Tibial nerve (tissue), 4 donors: ENCODE measurements at regions not wholly inside any gene's neighbourhood (a gene's known extent, or its start where the extent isn't known, plus 50 kb on each side); places are given as distances from the start of the nearest gene placed in this dataset.

Experiments used
- DNase-seq, 2 donors: peaks; one replicate each; pipeline ENCODE4 v3.0.0-alpha.2; 2019; ENCODE audit warnings: low spot score in 2 of 2
- H3K27ac ChIP-seq, 4 donors: fragments of 200-600 bp; sonication (generic) in 3 of 4; one replicate each; pipeline ENCODE4 v1.5.1; 2017 to 2019; ENCODE audit warnings: mild to moderate bottlenecking in 1 of 4
- H3K27me3 ChIP-seq, 2 donors: fragments of 200-600 bp; sonication (generic) in 1 of 2; one replicate each; pipeline versions ENCODE4 v1.5.1 to v1.6.0; 2017 to 2019
- H3K36me3 ChIP-seq, 3 donors: fragments of 200-600 bp; sonication (generic); one replicate each; pipeline ENCODE4 v1.5.1; 2018 to 2019
- H3K4me1 ChIP-seq, 4 donors: fragments of 200-600 bp; sonication (generic) in 3 of 4; one replicate each; pipeline ENCODE4 v1.5.1; 2017 to 2019
- H3K4me3 ChIP-seq, 4 donors: fragments of 200-600 bp; sonication (generic) in 3 of 4; one replicate each; pipeline ENCODE4 v1.5.1; 2017 to 2019; ENCODE audit warnings: mild to moderate bottlenecking in 1 of 4, moderate library complexity in 1 of 4
- H3K9me3 ChIP-seq, 4 donors: fragments of 200-600 bp; sonication (generic) in 3 of 4; one replicate each; pipeline ENCODE4 v1.5.1; 2017 to 2019
- EP300 ChIP-seq, 2 donors: sonication (generic); formaldehyde crosslinking; IDR thresholded peaks; one replicate each; pipeline ENCODE4 v1.6.1; 2017; ENCODE audit warnings: antibody characterized with exemption in 2 of 2, mild to moderate bottlenecking in 1 of 2
- POLR2A ChIP-seq, 2 donors: fragments of 450-650 bp; IDR thresholded peaks; one replicate each; pipeline ENCODE4 v1.6.1; 2017; ENCODE audit warnings: antibody characterized with exemption in 2 of 2, mild to moderate bottlenecking in 2 of 2, moderate library complexity in 2 of 2
- WGBS, 2 donors: methylation state at CpG; one replicate each; pipeline ENCODE4 v1.1.5; 2018; 5-methylcytosine and 5-hydroxymethylcytosine counted together
- TF ChIP-seq, protein P1 (sequence below), 5 experiments: fragments of 200-600 bp in 3 of 5; fragments of 450-650 bp in 2 of 5; sonication (generic) in 3 of 5; IDR thresholded peaks; one replicate each; pipeline ENCODE4 v1.5.1; 2016 to 2019; ENCODE audit warnings: antibody characterized with exemption in 5 of 5, mild to moderate bottlenecking in 3 of 5, moderate library complexity in 2 of 5

DNA sequence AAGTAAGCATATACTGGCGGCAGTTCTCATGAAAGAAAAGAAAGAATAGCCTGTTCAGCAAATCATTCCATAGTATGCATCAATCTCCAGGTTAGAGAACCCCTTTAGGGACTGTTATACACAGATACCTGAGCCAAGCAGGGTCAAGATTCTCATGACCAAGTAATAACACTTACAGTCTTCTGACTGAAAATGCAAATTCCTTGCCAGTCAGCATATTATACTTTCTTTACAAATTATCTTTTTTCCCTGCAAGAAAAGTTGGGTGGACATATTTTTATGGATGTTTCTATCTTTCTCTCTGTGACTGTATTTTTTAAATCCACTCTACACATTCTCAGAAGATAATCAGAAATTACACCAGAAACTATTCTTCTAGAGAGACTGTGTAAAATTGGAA lies 120.4 kb upstream of the COL5A2 start:
- H3K4me1 ChIP-seq: no peaks in the 10 kb centered on the region
- H3K27ac ChIP-seq: no peak overlapping the region
- H3K4me3 ChIP-seq: no peak overlapping the region
- H3K27me3 ChIP-seq: no peaks in the 10 kb centered on the region
- H3K9me3 ChIP-seq: no peaks in the 10 kb centered on the region
- no peak for DNase-seq
- WGBS, 2 donors: 42 to 74% methylated on average over 1 of the region's 1 CpG
- TF ChIP-seq EP300 (IDR thresholded peaks at IDR 0.05) (no peak), POLR2A (IDR thresholded peaks at IDR 0.05) (no peak)
- TF ChIP-seq, protein P1, sequence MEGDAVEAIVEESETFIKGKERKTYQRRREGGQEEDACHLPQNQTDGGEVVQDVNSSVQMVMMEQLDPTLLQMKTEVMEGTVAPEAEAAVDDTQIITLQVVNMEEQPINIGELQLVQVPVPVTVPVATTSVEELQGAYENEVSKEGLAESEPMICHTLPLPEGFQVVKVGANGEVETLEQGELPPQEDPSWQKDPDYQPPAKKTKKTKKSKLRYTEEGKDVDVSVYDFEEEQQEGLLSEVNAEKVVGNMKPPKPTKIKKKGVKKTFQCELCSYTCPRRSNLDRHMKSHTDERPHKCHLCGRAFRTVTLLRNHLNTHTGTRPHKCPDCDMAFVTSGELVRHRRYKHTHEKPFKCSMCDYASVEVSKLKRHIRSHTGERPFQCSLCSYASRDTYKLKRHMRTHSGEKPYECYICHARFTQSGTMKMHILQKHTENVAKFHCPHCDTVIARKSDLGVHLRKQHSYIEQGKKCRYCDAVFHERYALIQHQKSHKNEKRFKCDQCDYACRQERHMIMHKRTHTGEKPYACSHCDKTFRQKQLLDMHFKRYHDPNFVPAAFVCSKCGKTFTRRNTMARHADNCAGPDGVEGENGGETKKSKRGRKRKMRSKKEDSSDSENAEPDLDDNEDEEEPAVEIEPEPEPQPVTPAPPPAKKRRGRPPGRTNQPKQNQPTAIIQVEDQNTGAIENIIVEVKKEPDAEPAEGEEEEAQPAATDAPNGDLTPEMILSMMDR (IDR thresholded peaks at IDR 0.05): no peak
- no peaks in the 10 kb centered on the region for H3K36me3 ChIP-seq

DNA sequence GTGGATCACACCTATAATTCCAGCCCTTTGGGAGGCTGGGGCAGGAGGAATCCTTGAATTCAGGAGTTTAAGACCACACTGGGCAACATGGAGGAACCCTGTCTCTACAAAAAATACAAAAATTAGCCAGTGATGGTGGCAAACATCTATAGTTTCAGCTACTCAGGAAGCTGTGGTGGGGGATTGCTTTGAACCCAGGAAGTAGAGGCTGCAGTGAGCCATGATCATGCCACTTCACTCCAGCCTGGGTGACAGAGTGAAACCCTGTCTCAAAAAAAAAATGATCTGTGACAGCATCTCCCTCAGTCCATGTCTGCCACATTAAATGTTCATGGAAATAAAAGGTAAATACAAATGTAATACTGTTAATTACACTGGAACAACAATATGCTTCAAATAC lies 121.4 kb upstream of the COL5A2 start:
- H3K27me3 ChIP-seq: no peaks in the 10 kb centered on the region
- no peak overlapping the region for H3K27ac ChIP-seq
- no peak overlapping the region for H3K4me3 ChIP-seq
- TF ChIP-seq EP300 (IDR thresholded peaks at IDR 0.05) (no peak), POLR2A (IDR thresholded peaks at IDR 0.05) (no peak)
- TF ChIP-seq, protein P1 (IDR thresholded peaks at IDR 0.05): no peak
- no peak for DNase-seq
- no peaks in the 10 kb centered on the region for H3K9me3 ChIP-seq
- H3K4me1 ChIP-seq: no peaks in the 10 kb centered on the region
- H3K36me3 ChIP-seq: no peaks in the 10 kb centered on the region

DNA sequence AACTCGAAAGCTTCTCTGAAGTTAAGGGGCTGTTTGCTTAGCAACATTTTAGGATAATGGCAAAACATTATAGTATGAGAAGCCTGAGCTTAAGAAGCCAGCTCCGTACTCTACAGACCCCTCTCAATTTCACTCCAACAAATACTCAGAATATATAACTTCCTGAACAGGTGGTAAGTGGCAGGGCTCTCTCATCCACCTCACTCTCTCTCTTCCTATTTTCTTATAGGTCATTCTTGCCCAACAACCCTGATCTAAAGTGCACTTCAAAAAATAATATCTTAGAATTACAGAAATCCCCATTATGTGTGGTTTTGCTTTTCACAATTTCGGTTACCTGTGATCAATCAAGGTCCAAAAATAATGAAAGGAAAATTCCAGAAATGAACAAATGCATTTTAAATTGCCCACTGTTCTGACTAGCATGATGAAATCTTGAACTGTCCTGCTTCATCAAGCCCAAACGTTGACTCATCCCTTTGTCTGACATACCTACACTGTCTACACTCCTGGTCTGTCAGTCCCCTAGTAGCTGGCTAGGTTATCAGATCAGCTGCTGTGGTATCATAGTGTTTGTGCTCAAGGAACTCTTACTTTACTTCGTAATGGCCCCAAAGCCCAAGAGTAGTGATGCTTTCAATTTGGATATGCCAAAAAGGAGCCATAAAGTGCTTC lies 122.8 kb upstream of the COL5A2 start:
- no peak overlapping the region for H3K4me3 ChIP-seq
- no peaks in the 10 kb centered on the region for H3K4me1 ChIP-seq
- WGBS, 2 donors: 87 to 93% methylated on average over 5 of the region's 5 CpGs
- TF ChIP-seq POLR2A (IDR thresholded peaks at IDR 0.05): no peak
- TF ChIP-seq EP300 (IDR thresholded peaks at IDR 0.05): no peak
- TF ChIP-seq, protein P1 (IDR thresholded peaks at IDR 0.05): no peak
- no peaks in the 10 kb centered on the region for H3K27me3 ChIP-seq
- no peaks in the 10 kb centered on the region for H3K36me3 ChIP-seq
- no peaks in the 10 kb centered on the region for H3K9me3 ChIP-seq
- no peak overlapping the region for H3K27ac ChIP-seq
- DNase-seq: no peak

DNA sequence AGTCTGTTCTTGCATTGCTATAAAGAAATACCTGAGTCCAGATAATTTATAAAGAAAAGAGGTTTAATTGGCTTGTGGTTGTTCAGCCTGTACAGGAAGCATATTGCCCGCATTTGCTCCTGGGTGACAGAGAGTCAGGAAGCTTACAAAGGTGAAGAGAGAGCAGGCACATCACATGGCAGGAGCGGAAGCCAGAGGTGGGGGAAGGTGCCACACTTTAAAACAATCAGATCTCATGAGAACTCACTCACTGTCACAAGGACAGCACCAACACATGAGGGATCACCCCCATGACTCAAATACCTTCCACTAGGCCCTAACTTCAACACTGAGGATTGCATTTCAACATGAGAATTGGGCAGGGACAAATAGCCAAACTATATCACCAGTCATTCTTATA lies 124.8 kb upstream of the COL5A2 start:
- H3K4me3 ChIP-seq: no peak overlapping the region
- 91 to 95% methylated on average over 2 of the region's 2 CpGs for WGBS, 2 donors
- H3K9me3 ChIP-seq: no peaks in the 10 kb centered on the region
- H3K36me3 ChIP-seq: no peaks in the 10 kb centered on the region
- no peaks in the 10 kb centered on the region for H3K4me1 ChIP-seq
- H3K27me3 ChIP-seq: no peaks in the 10 kb centered on the region
- no peak for TF ChIP-seq EP300 (IDR thresholded peaks at IDR 0.05)
- TF ChIP-seq, protein P1 (IDR thresholded peaks at IDR 0.05): no peak
- no peak for TF ChIP-seq POLR2A (IDR thresholded peaks at IDR 0.05)
- DNase-seq: no peak
- H3K27ac ChIP-seq: no peak overlapping the region

DNA sequence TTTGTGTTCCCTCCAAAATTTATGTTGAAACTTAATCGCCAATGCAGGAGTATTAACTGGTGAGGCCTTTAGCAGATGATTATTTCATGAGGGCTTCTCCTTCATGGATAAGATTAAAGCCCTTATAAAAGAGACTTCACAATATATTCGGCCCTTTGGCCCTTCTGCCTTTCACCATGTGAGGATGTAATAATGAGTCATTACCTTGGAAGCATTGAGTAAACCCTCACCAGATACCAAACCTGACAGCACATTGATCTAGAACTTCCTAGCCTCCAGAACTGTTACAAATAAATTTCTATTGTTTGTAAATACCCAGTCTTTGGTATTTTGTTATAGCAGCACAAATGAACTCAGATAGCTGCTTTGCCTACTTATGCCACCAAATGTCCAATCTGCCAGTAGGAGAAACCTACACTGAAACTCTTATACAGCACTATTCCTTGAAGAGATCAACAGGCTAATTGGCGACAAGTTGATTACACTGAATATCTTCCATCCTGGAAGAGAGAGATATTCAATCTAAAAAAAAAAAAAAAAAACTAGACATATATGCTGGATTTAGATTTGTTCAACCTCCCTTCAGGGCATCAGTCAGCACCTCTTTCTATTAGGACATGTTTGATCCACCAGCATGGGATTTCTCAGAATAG lies 125.9 kb upstream of the COL5A2 start:
- Histone ChIP-seq H3K4me3 (no peak overlapping the region), H3K27ac (no peak overlapping the region), H3K4me1 (no peaks in the 10 kb centered on the region), H3K36me3 (no peaks in the 10 kb centered on the region), H3K9me3 (no peaks in the 10 kb centered on the region), H3K27me3 (no peaks in the 10 kb centered on the region)
- TF ChIP-seq POLR2A (IDR thresholded peaks at IDR 0.05) (no peak), EP300 (IDR thresholded peaks at IDR 0.05) (no peak)
- TF ChIP-seq, protein P1 (IDR thresholded peaks at IDR 0.05): no peak
- WGBS, 2 donors: 97 to 99% methylated on average over 3 of the region's 3 CpGs
- no peak for DNase-seq
